H1 (cell line): ENCODE measurements at regions not wholly inside any gene's neighbourhood (a gene's known extent, or its start where the extent isn't known, plus 50 kb on each side); places are given as distances from the start of the nearest gene placed in this dataset.

ENCODE experiments used
- CTCF ChIA-PET: fragments of 300-600 bp; sonication (Branson Sonifier 250); formaldehyde crosslinking; loops from one replicate; lab custom pipeline; 2021; ENCODE audit not compliant: partially characterized antibody; lab: Charles Lee
- POLR2A ChIA-PET: fragments of 300-600 bp; sonication (Branson Sonifier 250); formaldehyde crosslinking; loops from one replicate; lab custom pipeline; 2021; ENCODE audit warnings: inconsistent platforms; ENCODE audit not compliant: partially characterized antibody; lab: Charles Lee
- DNase-seq, 2 experiments: peaks; one replicate each; pipeline versions ENCODE4 v3.0.0 to v3.0.0-alpha.2; 2010 to 2022; ENCODE audit warnings: low spot score in 2 of 2, low read depth in 1 of 2, mixed read lengths in 1 of 2
- FAIRE-seq: peaks from 2 replicates; lab custom pipeline; 2011; peaks lifted over from hg19 to GRCh38; lab: Jason Lieb, UNC
- H2AFZ ChIP-seq: 2 replicates; pipeline ENCODE4 v1.8.1; 2012; ENCODE audit warnings: low read length, inconsistent platforms
- H2AK5ac ChIP-seq: 2 replicates; pipeline ENCODE4 v1.6.1; 2013; ENCODE audit warnings: low read depth, low read length
- H2BK120ac ChIP-seq: replicated peaks from 2 replicates; pipeline ENCODE3; 2013; ENCODE audit warnings: low read depth, low read length, inconsistent platforms
- H2BK12ac ChIP-seq: 2 replicates; pipeline ENCODE4 v1.6.1; 2013; ENCODE audit warnings: low read depth, low read length
- H2BK15ac ChIP-seq: 2 replicates; pipeline ENCODE4 v1.6.1; 2013; ENCODE audit warnings: low read length
- H2BK20ac ChIP-seq: 2 replicates; pipeline ENCODE4 v1.6.1; 2013; ENCODE audit warnings: low read length
- H2BK5ac ChIP-seq: 2 replicates; pipeline ENCODE4 v1.6.1; 2013; ENCODE audit warnings: low read depth, low read length
- H3K14ac ChIP-seq: 2 replicates; pipeline ENCODE4 v1.6.1; 2013; ENCODE audit warnings: inconsistent platforms; ENCODE audit not compliant: insufficient read length
- H3K18ac ChIP-seq: 2 replicates; pipeline ENCODE4 v1.6.1; 2013; ENCODE audit warnings: low read length; ENCODE audit errors: extremely low read depth
- H3K23ac ChIP-seq: 2 replicates; pipeline ENCODE4 v1.6.1; 2013; ENCODE audit warnings: inconsistent platforms; ENCODE audit not compliant: insufficient read length
- H3K23me2 ChIP-seq: 2 replicates; pipeline ENCODE4 v1.6.1; 2013; ENCODE audit warnings: low read depth, low read length
- H3K27ac ChIP-seq: 2 replicates; pipeline ENCODE4 v1.6.1; 2011; ENCODE audit warnings: low read depth, low read length, inconsistent platforms
- H3K27me3 ChIP-seq, 4 experiments: replicated peaks in 1 of 4; 1 replicate in 1 of 4; 2 replicates in 3 of 4; pipeline versions ENCODE4 v1.6.1 to v1.8.1; 2011 to 2013; ENCODE audit warnings: low read length in 3 of 4, mild to moderate bottlenecking in 3 of 4, inconsistent platforms in 2 of 4, mixed read lengths in 2 of 4, moderate library complexity in 1 of 4; ENCODE audit not compliant: control insufficient read depth in 3 of 4, insufficient read depth in 3 of 4; ENCODE audit errors: extremely low read depth in 1 of 4
- H3K36me3 ChIP-seq, 4 experiments: 2 replicates each; pipeline versions ENCODE4 v1.6.1 to v1.8.1; 2011 to 2013; ENCODE audit warnings: mild to moderate bottlenecking in 4 of 4, low read length in 3 of 4, moderate library complexity in 2 of 4, control low read depth in 1 of 4, inconsistent platforms in 1 of 4; ENCODE audit not compliant: insufficient read depth in 4 of 4, control insufficient read depth in 2 of 4
- H3K4ac ChIP-seq: replicated peaks from 2 replicates; pipeline ENCODE3; 2013; ENCODE audit warnings: low read length, low read depth, mixed read lengths, inconsistent platforms; ENCODE audit not compliant: insufficient read length
- H3K4me1 ChIP-seq, 4 experiments: replicated peaks in 1 of 4; 1 replicate in 1 of 4; 2 replicates in 3 of 4; pipeline versions ENCODE4 v1.6.1 to v1.8.1; 2011 to 2013; ENCODE audit warnings: low read length in 3 of 4, inconsistent platforms in 2 of 4, mixed read lengths in 1 of 4; ENCODE audit not compliant: insufficient read depth in 4 of 4, control insufficient read depth in 3 of 4
- H3K4me2 ChIP-seq, 2 experiments: 2 replicates each; pipeline versions ENCODE4 v1.6.1 to v1.8.1; 2011 to 2013; ENCODE audit warnings: low read depth in 2 of 2, low read length in 2 of 2, control low read depth in 1 of 2, inconsistent platforms in 1 of 2, mild to moderate bottlenecking in 1 of 2; ENCODE audit not compliant: insufficient read depth in 1 of 2
- H3K4me3 ChIP-seq, 4 experiments: fragments of 200-600, 300-600 bp in 1 of 4; sonication (generic), shearing (Covaris generic), sonication (Bioruptor Twin) in 1 of 4; 2 replicates each; pipeline versions ENCODE4 v1.5.1 to v1.8.1; 2011 to 2016; ENCODE audit warnings: low read length in 4 of 4, low read depth in 3 of 4, control low read depth in 2 of 4, inconsistent platforms in 2 of 4, mild to moderate bottlenecking in 2 of 4, mixed read lengths in 1 of 4, moderate library complexity in 1 of 4; ENCODE audit not compliant: insufficient read depth in 2 of 4; ENCODE audit errors: extremely low read depth in 1 of 4
- H3K56ac ChIP-seq: replicated peaks from 2 replicates; pipeline ENCODE3; 2013; ENCODE audit warnings: low read depth, mild to moderate bottlenecking, mixed read lengths, low read length, inconsistent platforms; ENCODE audit not compliant: insufficient read length
- H3K79me1 ChIP-seq: 2 replicates; pipeline ENCODE4 v1.6.1; 2013; ENCODE audit warnings: low read depth, low read length, control low read depth
- H3K79me2 ChIP-seq, 2 experiments: 2 replicates each; pipeline versions ENCODE4 v1.6.1 to v1.8.1; 2012 to 2013; ENCODE audit warnings: low read length in 2 of 2, mild to moderate bottlenecking in 2 of 2, inconsistent platforms in 1 of 2; ENCODE audit not compliant: insufficient read depth in 2 of 2, control insufficient read depth in 1 of 2
- H3K9ac ChIP-seq, 4 experiments: replicated peaks in 1 of 4; 1 replicate in 1 of 4; 2 replicates in 3 of 4; pipeline versions ENCODE4 v1.6.1 to v1.8.1; 2011 to 2013; ENCODE audit warnings: low read depth in 3 of 4, low read length in 3 of 4, control low read depth in 2 of 4, mild to moderate bottlenecking in 2 of 4, moderate library complexity in 2 of 4, inconsistent platforms in 1 of 4; ENCODE audit errors: extremely low read depth in 1 of 4
- H3K9me3 ChIP-seq, 2 experiments: 2 replicates each; pipeline versions ENCODE4 v1.6.1 to v1.8.1; 2012 to 2013; ENCODE audit warnings: mild to moderate bottlenecking in 2 of 2, moderate library complexity in 2 of 2, control low read depth in 1 of 2, inconsistent platforms in 1 of 2, low read depth in 1 of 2, low read length in 1 of 2, mixed read lengths in 1 of 2; ENCODE audit not compliant: insufficient read depth in 2 of 2
- H4K20me1 ChIP-seq, 2 experiments: replicated peaks in 1 of 2; 2 replicates each; pipeline versions ENCODE3 to v1.8.1; 2011 to 2013; ENCODE audit warnings: inconsistent platforms in 2 of 2, low read length in 2 of 2, mild to moderate bottlenecking in 1 of 2; ENCODE audit not compliant: insufficient read depth in 2 of 2, control insufficient read depth in 1 of 2
- H4K5ac ChIP-seq: 2 replicates; pipeline ENCODE4 v1.6.1; 2013; ENCODE audit warnings: low read length, low read depth, mixed read lengths, inconsistent platforms; ENCODE audit not compliant: insufficient read length
- H4K8ac ChIP-seq: 2 replicates; pipeline ENCODE4 v1.8.0; 2013; ENCODE audit warnings: mild to moderate bottlenecking, moderate library complexity, low read length, inconsistent platforms; ENCODE audit not compliant: insufficient read depth; ENCODE audit errors: extremely low read depth
- H4K91ac ChIP-seq: replicated peaks from 2 replicates; pipeline ENCODE3; 2013; ENCODE audit warnings: low read length, mixed read lengths, inconsistent platforms; ENCODE audit not compliant: insufficient read length
- CBX5 ChIP-seq: fragments of 300-800, 300-1000 bp; sonication (generic); IDR thresholded peaks from 2 replicates; pipeline ENCODE4 v1.7.1; 2016; ENCODE audit warnings: antibody characterized with exemption, low read length, low read depth
- GTF2F1 ChIP-seq: IDR thresholded peaks from 2 replicates; pipeline ENCODE4 v1.6.1; 2012; ENCODE audit warnings: low read depth, low read length, improper control_type of control experiment, borderline replicate concordance
- HDAC6 ChIP-seq: IDR thresholded peaks from one replicate; pipeline ENCODE4 v1.7.1; 2012; ENCODE audit warnings: low read depth, mild to moderate bottlenecking, inconsistent platforms, low read length, moderate library complexity
- JUND ChIP-seq: IDR thresholded peaks from 2 replicates; pipeline ENCODE4 v1.6.1; 2011; ENCODE audit warnings: mild to moderate bottlenecking, improper control_type of control experiment, low read length
- POLR2A ChIP-seq, 2 experiments: IDR thresholded peaks; 1 replicate in 1 of 2; 2 replicates in 1 of 2; pipeline ENCODE4 v1.6.1; 2011; ENCODE audit warnings: low read depth in 2 of 2, low read length in 2 of 2, mild to moderate bottlenecking in 2 of 2; ENCODE audit errors: control extremely low read depth in 1 of 2
- RNF2 ChIP-seq: fragments of 200-900, 300-1000 bp; sonication (generic); IDR thresholded peaks from 2 replicates; pipeline ENCODE4 v1.7.1; 2016; ENCODE audit warnings: borderline replicate concordance, low read depth, mild to moderate bottlenecking, antibody characterized with exemption, low read length; ENCODE audit not compliant: poor library complexity, severe bottlenecking; ENCODE audit errors: missing control alignments
- RXRA ChIP-seq: IDR thresholded peaks from 2 replicates; pipeline ENCODE4 v1.6.1; 2011; ENCODE audit warnings: low read depth, mild to moderate bottlenecking, low read length, moderate library complexity; ENCODE audit not compliant: insufficient read depth
- SIN3A ChIP-seq, 2 experiments: IDR thresholded peaks in 1 of 2; conservative IDR thresholded peaks in 1 of 2; 2 replicates each; pipeline ENCODE4 v1.6.1; 2011 to 2012; ENCODE audit warnings: low read length in 2 of 2, improper control_type of control experiment in 1 of 2, low read depth in 1 of 2, mild to moderate bottlenecking in 1 of 2
- SP4 ChIP-seq: IDR thresholded peaks from 2 replicates; pipeline ENCODE4 v1.6.1; 2012; ENCODE audit warnings: low read length, inconsistent platforms
- SRF ChIP-seq: IDR thresholded peaks from 2 replicates; pipeline ENCODE4 v1.6.1; 2011; ENCODE audit warnings: mild to moderate bottlenecking, low read depth, low read length, moderate library complexity
- SUZ12 ChIP-seq: fragments of 200-600 bp; sonication (generic); IDR thresholded peaks from 2 replicates; pipeline ENCODE4 v1.6.1; 2012; ENCODE audit warnings: mild to moderate bottlenecking, inconsistent platforms, low read length, moderate library complexity, mixed read lengths
- TBP ChIP-seq: IDR thresholded peaks from 2 replicates; pipeline ENCODE4 v1.6.1; 2011; ENCODE audit warnings: low read depth, low read length, improper control_type of control experiment
- TEAD4 ChIP-seq: IDR thresholded peaks from 2 replicates; pipeline ENCODE4 v1.6.1; 2012; ENCODE audit warnings: low read depth, low read length, inconsistent platforms, mixed read lengths
- WGBS, 2 experiments: shearing (Covaris generic) in 1 of 2; methylation state at CpG; one replicate each; pipeline versions ENCODE4 v1.1.6 to v1.1.7; 2013 to 2015; ENCODE audit warnings: low lambda C conversion rate in 2 of 2, mixed read lengths in 2 of 2, inconsistent platforms in 1 of 2, low coverage in 1 of 2, missing lambda C conversion rate in 1 of 2; ENCODE audit not compliant: insufficient replicate concordance in 2 of 2, insufficient coverage in 1 of 2, insufficient read length in 1 of 2; ENCODE audit errors: extremely low coverage in 1 of 2, missing lambda C conversion rate in 1 of 2; 5-methylcytosine and 5-hydroxymethylcytosine counted together

DNA sequence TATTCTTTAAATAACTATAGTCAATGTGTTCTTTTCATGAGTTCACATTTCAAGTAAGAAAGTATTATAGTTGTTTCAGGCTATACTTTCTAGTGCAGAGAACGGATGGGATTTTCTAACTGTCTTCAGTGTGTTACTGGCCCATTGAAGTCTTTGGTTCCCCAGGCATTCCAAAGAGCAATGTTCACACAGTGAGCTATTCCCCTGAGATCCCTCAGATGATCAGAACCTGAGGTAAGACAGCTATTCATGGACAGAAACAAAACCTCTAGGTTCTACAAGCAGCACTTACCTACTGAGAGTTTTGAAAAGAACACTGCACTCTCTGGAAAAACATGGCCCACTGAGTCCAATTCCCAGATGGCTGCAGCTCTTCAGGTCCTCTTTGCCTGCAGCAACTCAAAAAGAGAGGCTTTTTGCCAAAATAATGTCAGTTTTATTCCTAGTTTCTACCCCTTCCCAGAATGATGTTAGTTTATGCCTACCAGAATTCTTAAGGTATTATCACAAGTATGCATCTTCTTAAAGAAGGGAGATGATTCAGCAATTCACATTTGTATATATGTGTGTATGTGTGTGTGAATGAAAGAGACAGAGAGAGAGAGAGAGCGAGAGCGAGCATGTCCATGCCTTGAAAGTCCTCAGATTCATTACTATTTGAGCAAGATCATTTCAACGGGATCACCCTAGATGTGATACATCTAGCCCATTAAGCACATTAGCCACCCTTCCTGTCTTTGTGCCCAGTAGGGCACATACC lies 146.1 kb downstream of the PDHA2 start:
- Histone ChIP-seq H3K79me2 (no peaks in the 10 kb centered on the region), H4K91ac (no peak overlapping the region), H4K8ac (no peak overlapping the region), H3K9ac (no peak overlapping the region), H3K79me1 (no peaks in the 10 kb centered on the region), H3K14ac (no peak overlapping the region), H3K23ac (no peak overlapping the region), H3K4ac (no peak overlapping the region), H2BK12ac (no peak overlapping the region), H3K23me2 (no peaks in the 10 kb centered on the region), H3K27me3 (no peaks in the 10 kb centered on the region), H4K5ac (no peak overlapping the region), H3K27ac (no peak overlapping the region), H3K36me3 (no peaks in the 10 kb centered on the region), H2BK15ac (no peak overlapping the region), H2BK120ac (no peak overlapping the region), H2AFZ (no peak overlapping the region), H3K56ac (no peak overlapping the region), H3K4me3 (no peak overlapping the region), H3K4me1 (no peaks in the 10 kb centered on the region), H2AK5ac (no peak overlapping the region), H3K18ac (no peak overlapping the region), H4K20me1 (no peaks in the 10 kb centered on the region), H3K4me2 (no peak overlapping the region), H2BK20ac (no peak overlapping the region), H3K9me3 (peaks cover 0 to 3% of the 10 kb centered on the region in 2 experiments; a peak in 1 of 4 replicates), H2BK5ac (no peak overlapping the region)
- DNase-seq (no peak), FAIRE-seq (no peak)
- CTCF ChIA-PET = no interaction called here
- WGBS, 2 experiments = 93% methylated on average over 4 of the region's 4 CpGs; no CpG with 5 or more reads in 1 of the 2 experiments
- POLR2A ChIA-PET = no interaction called here
- TF ChIP-seq TEAD4 (no peak), POLR2A (IDR thresholded peaks at IDR 0.05; ENCODE audit: control extremely low read depth in 1 of 2, low read depth in 2 of 2, low read length in 2 of 2) (no peak), RXRA (no peak), SP4 (no peak), TBP (no peak), RNF2 (no peak), JUND (no peak), CBX5 (no peak), SRF (no peak), SIN3A (conservative IDR thresholded peaks at IDR 0.05 in 1 of 2, IDR thresholded peaks at IDR 0.05 in 1 of 2; ENCODE audit: low read depth in 1 of 2, low read length in 2 of 2) (no peak), SUZ12 (no peak), HDAC6 (no peak), GTF2F1 (no peak)
